Left ventricle myocardium inferior (tissue), 1 donor: ENCODE measurements at regions not wholly inside any gene's neighbourhood (a gene's known extent, or its start where the extent isn't known, plus 50 kb on each side); places are given as distances from the start of the nearest gene placed in this dataset.

ENCODE experiments used
- DNase-seq: peaks from one replicate; pipeline ENCODE4 v3.0.0-alpha.2; 2020
- H3K27ac ChIP-seq: fragments of 200-600 bp; replicated peaks from 2 replicates; pipeline ENCODE4 v1.8.0; 2021
- H3K27me3 ChIP-seq: fragments of 200-600 bp; 2 replicates; pipeline ENCODE4 v1.8.0; 2021; ENCODE audit warnings: low read depth
- H3K36me3 ChIP-seq: fragments of 200-600 bp; 2 replicates; pipeline ENCODE4 v1.8.0; 2021
- H3K4me1 ChIP-seq: fragments of 200-600 bp; 2 replicates; pipeline ENCODE4 v1.8.0; 2021
- H3K4me3 ChIP-seq: fragments of 200-600 bp; 2 replicates; pipeline ENCODE4 v1.8.0; 2021; ENCODE audit warnings: mild to moderate bottlenecking, moderate library complexity
- H3K9me3 ChIP-seq: fragments of 200-600 bp; replicated peaks from 2 replicates; pipeline ENCODE4 v1.8.0; 2021
- CTCF ChIP-seq: fragments of 200-600 bp; IDR thresholded peaks from 2 replicates; pipeline ENCODE4 v1.8.0; 2021; ENCODE audit warnings: antibody characterized with exemption, mild to moderate bottlenecking, borderline replicate concordance
- intact Hi-C: fragments of 100-400 bp; cut with micrococcal nuclease; formaldehyde crosslinking; loops from one replicate; pipeline ENCODE4 v1.11.0; 2022
- donor health status: DM: no; HTN: yes; CAD: no; lungs with severe emphysema.

DNA sequence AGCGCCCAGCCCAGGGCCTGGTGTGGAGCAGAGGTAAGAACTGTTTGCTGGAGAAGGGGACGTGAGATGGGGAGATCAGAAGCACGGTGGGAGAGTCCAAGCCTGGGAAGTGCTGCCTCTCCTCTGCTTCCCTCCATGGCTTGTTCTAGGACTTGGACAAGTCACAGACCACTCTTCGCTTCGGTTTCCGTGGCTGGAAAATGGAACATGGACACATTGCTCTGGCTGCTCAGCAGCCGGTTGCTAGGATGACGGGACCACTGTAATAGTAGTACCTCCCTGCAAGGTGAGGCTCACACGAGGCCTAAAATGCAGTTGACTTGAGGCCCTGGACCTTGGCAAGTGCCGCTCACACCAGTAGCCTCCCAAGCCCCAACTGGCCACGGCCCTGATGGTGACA, 175.8 kb upstream of the FSTL4 start:
- TF ChIP-seq CTCF, result no peak
- intact Hi-C loops, result no loop called here
- no peaks in the 10 kb centered on the region for H3K4me1 ChIP-seq
- H3K27me3 ChIP-seq, result peaks cover 41% of the 10 kb centered on the region
- no peaks in the 10 kb centered on the region for H3K36me3 ChIP-seq
- no peaks in the 10 kb centered on the region for H3K9me3 ChIP-seq
- no peak for DNase-seq
- no peak overlapping the region for H3K27ac ChIP-seq
- no peak overlapping the region for H3K4me3 ChIP-seq

DNA sequence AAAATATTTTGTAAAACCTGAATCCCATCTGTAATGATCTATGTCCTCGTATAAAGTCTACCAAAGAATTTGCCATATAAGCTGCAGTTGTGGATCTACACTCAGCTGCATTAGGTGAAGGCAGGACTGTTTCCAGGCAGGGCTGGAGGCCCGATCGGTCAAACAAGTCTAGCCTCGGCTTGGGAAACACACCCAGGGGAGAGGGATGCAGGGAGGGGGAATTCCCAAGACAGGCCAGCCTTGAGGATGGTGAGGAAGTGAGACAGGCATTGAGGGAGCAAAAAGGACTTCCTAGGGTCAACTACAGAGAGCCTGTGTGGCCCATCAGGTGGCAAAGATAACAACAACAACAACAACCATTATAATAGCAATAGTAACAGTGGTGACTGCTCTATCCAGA, 174.1 kb upstream of the FSTL4 start:
- no peak overlapping the region for H3K27ac ChIP-seq
- H3K4me1 ChIP-seq, result no peaks in the 10 kb centered on the region
- H3K4me3 ChIP-seq, result no peak overlapping the region
- H3K9me3 ChIP-seq, result no peaks in the 10 kb centered on the region
- H3K36me3 ChIP-seq, result no peaks in the 10 kb centered on the region
- intact Hi-C loops, result no loop called here
- DNase-seq, result no peak
- peaks cover 26% of the 10 kb centered on the region for H3K27me3 ChIP-seq
- no peak for TF ChIP-seq CTCF

DNA sequence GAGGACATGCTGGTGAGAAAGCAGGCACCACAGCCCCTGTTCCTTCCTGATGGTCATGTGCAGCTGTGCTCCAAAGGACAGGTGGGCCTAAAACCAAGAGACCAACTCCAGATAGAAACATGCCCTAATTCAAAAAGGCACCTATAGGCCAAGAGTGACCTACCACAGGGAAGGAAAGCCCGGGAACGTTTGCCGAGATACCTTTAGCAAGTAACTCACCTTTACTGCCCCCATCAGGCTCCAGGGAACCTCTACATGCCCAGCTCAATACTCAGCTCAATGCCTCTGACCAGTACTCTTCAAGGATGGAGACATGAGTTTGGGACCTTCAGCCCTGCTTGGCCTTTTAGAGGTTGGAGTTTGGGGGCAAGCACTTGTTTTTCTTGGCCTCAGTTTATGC, 172.8 kb upstream of the FSTL4 start:
- Histone ChIP-seq H3K9me3 (no peaks in the 10 kb centered on the region), H3K36me3 (no peaks in the 10 kb centered on the region), H3K27me3 (peaks cover 15% of the 10 kb centered on the region), H3K27ac (no peak overlapping the region), H3K4me1 (peaks cover 6% of the 10 kb centered on the region), H3K4me3 (no peak overlapping the region)
- DNase-seq, result no peak
- TF ChIP-seq CTCF, result no peak
- intact Hi-C loops, result no loop called here

- no peak overlapping the region for H3K4me3 ChIP-seq
- no peaks in the 10 kb centered on the region for H3K9me3 ChIP-seq
- peaks cover 12% of the 10 kb centered on the region for H3K27me3 ChIP-seq
- no peak overlapping the region for H3K27ac ChIP-seq
- peaks cover 8% of the 10 kb centered on the region for H3K4me1 ChIP-seq
- intact Hi-C loops, result no loop called here
- H3K36me3 ChIP-seq, result no peaks in the 10 kb centered on the region
- TF ChIP-seq CTCF, result no peak
- no peak for DNase-seq
These were observed 171.1 kb upstream of the FSTL4 start for GRCh38 chr5:133783481-133783880.

DNA sequence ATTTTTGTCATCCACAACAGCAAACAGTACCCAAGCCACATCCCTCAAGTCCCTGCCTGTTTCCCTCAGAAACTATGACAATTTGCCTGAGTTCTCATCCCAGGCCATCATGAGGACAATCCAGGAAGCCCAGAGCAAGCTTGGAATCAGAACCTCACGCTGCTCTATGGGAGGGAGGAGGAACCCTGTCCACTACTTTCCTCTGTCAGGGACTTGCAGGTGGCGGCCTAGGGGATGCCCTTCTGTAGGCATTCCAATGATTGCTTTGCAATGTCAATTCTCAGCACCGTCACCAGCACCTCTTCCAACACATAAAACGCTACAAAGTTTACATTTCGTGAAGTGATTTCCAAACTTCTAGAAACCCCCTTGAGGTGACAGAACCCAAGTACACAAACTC, 170.4 kb upstream of the FSTL4 start:
- H3K36me3 ChIP-seq, result no peaks in the 10 kb centered on the region
- DNase-seq, result no peak
- intact Hi-C loops, result no loop called here
- peaks cover 8% of the 10 kb centered on the region for H3K4me1 ChIP-seq
- H3K27ac ChIP-seq, result no peak overlapping the region
- H3K4me3 ChIP-seq, result no peak overlapping the region
- peaks cover 6% of the 10 kb centered on the region for H3K27me3 ChIP-seq
- no peaks in the 10 kb centered on the region for H3K9me3 ChIP-seq
- no peak for TF ChIP-seq CTCF
